Upper lobe of right lung (tissue), 1 donor: ENCODE measurements at regions not wholly inside any gene's neighbourhood (a gene's known extent, or its start where the extent isn't known, plus 50 kb on each side); places are given as distances from the start of the nearest gene placed in this dataset.
A peak's percentile ranks its signal among the peaks of the same experiment; 100 is the strongest.

Experiments
- ATAC-seq: fragments of 200-7000 bp; cut with Tn5 transposase; one replicate; pipeline ENCODE4 v1.9.1; 2020; ENCODE audit warnings: mild to moderate bottlenecking, moderate library complexity
- DNase-seq: peaks from one replicate; pipeline ENCODE4 v3.0.0-alpha.2; 2020
- H3K27ac ChIP-seq: fragments of 200-600 bp; one replicate; pipeline ENCODE4 v1.8.0; 2022
- H3K27me3 ChIP-seq: fragments of 200-600 bp; one replicate; pipeline ENCODE4 v1.8.0; 2022; ENCODE audit warnings: mild to moderate bottlenecking
- H3K36me3 ChIP-seq: fragments of 200-600 bp; one replicate; pipeline ENCODE4 v1.8.0; 2022
- H3K4me1 ChIP-seq: fragments of 200-600 bp; one replicate; pipeline ENCODE4 v1.8.0; 2022
- H3K4me3 ChIP-seq: fragments of 200-600 bp; one replicate; pipeline ENCODE4 v1.8.0; 2022; ENCODE audit warnings: mild to moderate bottlenecking
- H3K9me3 ChIP-seq: fragments of 200-600 bp; one replicate; pipeline ENCODE4 v1.8.0; 2022
- intact Hi-C: fragments of 100-400 bp; cut with DNase I; formaldehyde crosslinking; loops from one replicate; pipeline ENCODE4 v1.11.0; 2022
- TF ChIP-seq, protein P1 (sequence below): fragments of 200-600 bp; IDR thresholded peaks from one replicate; pipeline ENCODE4 v1.8.0; 2022; ENCODE audit warnings: antibody characterized with exemption
- donor health status: DM: no; HTN: yes; CAD: no; lungs with severe emphysema.

DNA sequence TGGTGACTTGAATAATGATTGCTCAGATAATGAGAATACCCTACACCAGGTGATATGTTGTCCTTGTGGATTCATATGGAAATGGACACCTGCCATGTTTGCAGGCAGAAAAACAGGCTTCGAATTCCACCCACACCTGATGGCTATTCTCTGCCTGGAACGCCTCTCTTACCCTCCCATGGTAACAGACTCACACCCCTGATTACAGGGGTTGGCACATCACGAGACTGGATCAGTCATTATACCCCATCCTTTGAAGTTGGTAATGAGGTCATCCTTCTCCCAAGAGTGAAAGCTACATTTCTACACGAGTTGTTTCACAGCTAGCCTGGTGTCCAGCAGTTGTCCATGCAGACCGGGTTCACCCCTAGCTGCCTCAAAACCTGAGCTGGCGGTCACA, 71.4 kb upstream of the MBOAT2 start:
- Histone ChIP-seq H3K27ac (no peak overlapping the region), H3K9me3 (no peaks in the 10 kb centered on the region), H3K4me1 (no peaks in the 10 kb centered on the region), H3K4me3 (no peak overlapping the region), H3K27me3 (no peaks in the 10 kb centered on the region), H3K36me3 (no peaks in the 10 kb centered on the region)
- intact Hi-C loops = no loop called here
- no peak for DNase-seq
- TF ChIP-seq, protein P1, sequence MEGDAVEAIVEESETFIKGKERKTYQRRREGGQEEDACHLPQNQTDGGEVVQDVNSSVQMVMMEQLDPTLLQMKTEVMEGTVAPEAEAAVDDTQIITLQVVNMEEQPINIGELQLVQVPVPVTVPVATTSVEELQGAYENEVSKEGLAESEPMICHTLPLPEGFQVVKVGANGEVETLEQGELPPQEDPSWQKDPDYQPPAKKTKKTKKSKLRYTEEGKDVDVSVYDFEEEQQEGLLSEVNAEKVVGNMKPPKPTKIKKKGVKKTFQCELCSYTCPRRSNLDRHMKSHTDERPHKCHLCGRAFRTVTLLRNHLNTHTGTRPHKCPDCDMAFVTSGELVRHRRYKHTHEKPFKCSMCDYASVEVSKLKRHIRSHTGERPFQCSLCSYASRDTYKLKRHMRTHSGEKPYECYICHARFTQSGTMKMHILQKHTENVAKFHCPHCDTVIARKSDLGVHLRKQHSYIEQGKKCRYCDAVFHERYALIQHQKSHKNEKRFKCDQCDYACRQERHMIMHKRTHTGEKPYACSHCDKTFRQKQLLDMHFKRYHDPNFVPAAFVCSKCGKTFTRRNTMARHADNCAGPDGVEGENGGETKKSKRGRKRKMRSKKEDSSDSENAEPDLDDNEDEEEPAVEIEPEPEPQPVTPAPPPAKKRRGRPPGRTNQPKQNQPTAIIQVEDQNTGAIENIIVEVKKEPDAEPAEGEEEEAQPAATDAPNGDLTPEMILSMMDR = no peak
- ATAC-seq = no peak

DNA sequence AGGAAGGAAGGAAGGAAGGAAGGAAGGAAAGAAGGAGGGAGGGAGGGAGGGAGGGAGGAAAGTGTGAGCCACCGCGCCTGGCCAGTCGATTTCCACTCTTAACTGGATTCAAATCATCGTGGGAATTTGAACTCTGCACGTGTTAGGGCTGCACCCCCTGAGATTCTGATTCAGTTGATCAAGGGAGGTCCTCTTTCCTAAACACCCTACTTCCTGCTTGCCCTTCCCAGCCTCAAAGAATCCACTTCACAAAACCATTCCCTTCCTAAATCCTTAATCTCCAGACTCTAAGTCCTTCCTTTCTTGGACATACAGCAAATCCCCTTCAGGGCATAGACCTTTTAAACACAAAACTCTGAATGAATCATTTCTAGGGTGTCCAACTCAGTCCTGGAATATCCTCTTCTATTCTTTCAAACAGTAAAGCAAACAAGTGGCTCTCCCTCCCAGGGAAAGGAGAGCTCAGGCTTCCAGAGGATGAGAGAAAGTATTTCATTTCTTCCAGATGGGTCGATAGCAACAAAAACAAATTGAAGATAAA, 68.2 kb upstream of the MBOAT2 start:
- ATAC-seq (no peak), DNase-seq (no peak)
- Histone ChIP-seq H3K4me3 (no peak overlapping the region), H3K27me3 (no peaks in the 10 kb centered on the region), H3K4me1 (no peaks in the 10 kb centered on the region), H3K36me3 (no peaks in the 10 kb centered on the region), H3K27ac (no peak overlapping the region), H3K9me3 (no peaks in the 10 kb centered on the region)
- TF ChIP-seq, protein P1 = no peak
- intact Hi-C loops = no loop called here

DNA sequence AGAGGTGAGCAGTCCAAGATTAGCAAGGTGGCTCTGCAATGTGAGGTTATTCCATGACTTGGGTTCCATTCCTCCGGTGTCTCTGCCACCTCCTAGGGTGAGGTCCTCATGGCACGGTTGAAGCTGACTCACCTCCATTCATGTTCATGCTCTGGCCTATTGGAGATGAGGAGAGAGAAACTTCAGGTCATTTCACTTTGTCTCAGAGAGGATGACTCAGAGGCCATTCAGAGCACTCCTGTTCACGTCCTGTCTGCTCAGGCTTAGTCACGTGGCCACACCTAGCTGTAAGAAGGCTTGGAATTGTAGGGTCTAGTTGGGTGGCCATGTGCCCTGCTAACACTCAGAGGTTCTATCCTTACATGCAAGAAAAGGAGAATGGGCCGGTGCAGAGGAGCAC, 67.5 kb upstream of the MBOAT2 start:
- Histone ChIP-seq H3K27ac (no peak overlapping the region), H3K27me3 (no peaks in the 10 kb centered on the region), H3K4me3 (no peak overlapping the region), H3K4me1 (no peaks in the 10 kb centered on the region), H3K36me3 (no peaks in the 10 kb centered on the region), H3K9me3 (no peaks in the 10 kb centered on the region)
- peak; percentile 64 for ATAC-seq
- intact Hi-C loops = no loop called here
- no peak for DNase-seq
- TF ChIP-seq, protein P1 = no peak

DNA sequence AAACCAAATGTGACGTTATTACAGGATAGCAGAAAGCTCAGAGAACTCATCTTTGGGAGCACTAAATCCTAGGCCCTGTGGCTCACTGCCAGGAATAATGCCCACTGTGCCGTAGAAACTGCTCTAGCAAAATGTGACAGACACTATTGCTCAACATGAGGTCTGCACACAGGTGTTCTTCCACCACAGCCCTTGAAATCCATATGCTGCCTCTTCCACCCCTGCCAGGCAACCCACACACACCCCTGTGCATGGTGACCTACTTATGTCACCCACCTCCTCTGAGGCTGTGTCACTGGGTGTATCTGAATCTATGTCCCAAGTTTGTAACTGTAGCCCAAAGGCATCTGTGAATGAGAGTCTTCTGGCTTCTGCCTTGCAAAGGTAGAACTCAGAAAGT, 66.1 kb upstream of the MBOAT2 start:
- no peak for DNase-seq
- intact Hi-C loops = no loop called here
- H3K36me3 ChIP-seq = no peaks in the 10 kb centered on the region
- H3K27me3 ChIP-seq = no peaks in the 10 kb centered on the region
- H3K27ac ChIP-seq = no peak overlapping the region
- H3K4me3 ChIP-seq = no peak overlapping the region
- H3K9me3 ChIP-seq = no peaks in the 10 kb centered on the region
- no peak for ATAC-seq
- TF ChIP-seq, protein P1 = no peak
- H3K4me1 ChIP-seq = no peaks in the 10 kb centered on the region

DNA sequence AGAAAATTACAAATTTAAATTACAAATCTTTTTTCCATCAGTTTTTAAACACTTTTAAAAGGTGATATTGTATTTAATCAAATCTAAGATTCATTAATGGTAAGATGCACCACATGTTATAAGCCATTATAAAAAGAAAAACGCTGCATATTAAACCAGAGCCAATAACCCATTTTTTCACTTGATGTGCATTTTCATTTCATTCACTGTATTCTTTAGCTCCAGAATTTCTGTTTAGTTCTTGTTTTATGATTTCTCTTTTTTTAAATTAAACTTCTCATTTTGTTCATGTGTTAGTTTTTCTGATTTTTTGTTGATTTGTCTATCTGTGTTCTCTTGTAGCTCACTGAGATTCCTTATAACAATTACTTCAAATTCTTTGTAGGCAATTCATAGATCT, 62.4 kb upstream of the MBOAT2 start:
- TF ChIP-seq, protein P1 = no peak
- no peaks in the 10 kb centered on the region for H3K36me3 ChIP-seq
- H3K9me3 ChIP-seq = no peaks in the 10 kb centered on the region
- no peaks in the 10 kb centered on the region for H3K27me3 ChIP-seq
- H3K4me3 ChIP-seq = no peak overlapping the region
- ATAC-seq (no peak), DNase-seq (no peak)
- intact Hi-C loops = no loop called here
- no peaks in the 10 kb centered on the region for H3K4me1 ChIP-seq
- no peak overlapping the region for H3K27ac ChIP-seq

DNA sequence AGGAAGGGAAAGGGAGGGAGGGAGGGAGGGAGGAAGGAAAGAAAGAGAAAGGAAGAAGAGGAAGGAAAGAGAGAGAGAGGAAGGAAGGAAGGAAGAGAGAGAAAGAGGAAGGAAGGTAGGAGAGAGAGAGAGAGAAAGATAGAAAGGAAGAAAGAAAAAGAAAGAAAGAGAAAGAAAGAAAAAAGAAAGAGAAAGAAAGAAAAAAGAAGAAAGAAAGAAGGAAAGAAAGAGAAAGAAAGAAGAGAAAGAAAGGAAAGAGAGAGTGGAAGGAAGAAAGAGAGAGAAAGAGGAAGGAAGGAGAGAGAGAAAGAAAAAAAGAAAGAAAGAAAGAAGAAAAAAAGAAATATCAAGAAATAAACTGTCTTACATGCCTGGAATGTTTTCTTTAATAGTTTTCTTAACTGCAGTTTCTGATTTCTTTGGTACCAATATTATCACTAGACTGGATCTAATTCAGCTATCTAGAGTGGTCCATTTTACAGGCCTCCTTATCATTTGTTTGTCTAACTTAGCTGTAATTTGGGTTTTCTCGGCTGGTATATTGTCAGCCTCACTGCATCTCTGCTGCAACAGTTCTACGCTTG, 59.6 kb upstream of the MBOAT2 start:
- no peaks in the 10 kb centered on the region for H3K9me3 ChIP-seq
- ATAC-seq (no peak), DNase-seq (no peak)
- H3K4me3 ChIP-seq = no peak overlapping the region
- H3K27me3 ChIP-seq = no peaks in the 10 kb centered on the region
- H3K27ac ChIP-seq = no peak overlapping the region
- H3K4me1 ChIP-seq = no peaks in the 10 kb centered on the region
- TF ChIP-seq, protein P1 = no peak
- H3K36me3 ChIP-seq = no peaks in the 10 kb centered on the region
- intact Hi-C loops = no loop called here
